ENCODE measurements at regions not wholly inside any gene's neighbourhood (a gene's known extent, or its start where the extent isn't known, plus 50 kb on each side); places are given as distances from the start of the nearest gene placed in this dataset.

GRCh38 chr15:100809587-100809986, 70.0 kb upstream of the ALDH1A3 start:
- no peak for DNase-seq (ENCODE audit: low spot score)

- DNase-seq (ENCODE audit: low spot score) = no peak
Observed at GRCh38 chr15:100810229-100810628, 69.4 kb upstream of the ALDH1A3 start.

- DNase-seq (ENCODE audit: low spot score) = no peak
Observed at GRCh38 chr15:100810831-100811230, 68.8 kb upstream of the ALDH1A3 start.

- no peak for DNase-seq (ENCODE audit: low spot score)
Observed at GRCh38 chr15:100812802-100813201, 66.8 kb upstream of the ALDH1A3 start.

- DNase-seq (ENCODE audit: low spot score) = no peak
Observed at GRCh38 chr15:100818927-100819326, 60.7 kb upstream of the ALDH1A3 start.

GRCh38 chr15:100820528-100820927, 59.1 kb upstream of the ALDH1A3 start:
- DNase-seq (ENCODE audit: low spot score) = no peak

GRCh38 chr15:100821327-100821726, 58.3 kb upstream of the ALDH1A3 start:
- no peak for DNase-seq (ENCODE audit: low spot score)

- no peak for DNase-seq (ENCODE audit: low spot score)
Observed at GRCh38 chr15:100824211-100824610, 55.4 kb upstream of the ALDH1A3 start.

- DNase-seq (ENCODE audit: low spot score) = no peak
Observed at GRCh38 chr15:100829457-100829856, 50.2 kb upstream of the ALDH1A3 start.
